ENCODE measurements at regions not wholly inside any gene's neighbourhood (a gene's known extent, or its start where the extent isn't known, plus 50 kb on each side); places are given as distances from the start of the nearest gene placed in this dataset.

- Histone ChIP-seq H3K27ac (no peak overlapping the region), H3K36me3 (no peaks in the 10 kb centered on the region), H3K4me3 (no peak overlapping the region), H3K4me1 (no peaks in the 10 kb centered on the region), H3K9me3 (no peaks in the 10 kb centered on the region), H3K27me3 (no peaks in the 10 kb centered on the region)
- in situ Hi-C loops (cut with MboI; ENCODE audit: low sequenced_read_pairs in 4 of 4) = no loop called here
- no peak for ATAC-seq
- TF ChIP-seq, protein P1, sequence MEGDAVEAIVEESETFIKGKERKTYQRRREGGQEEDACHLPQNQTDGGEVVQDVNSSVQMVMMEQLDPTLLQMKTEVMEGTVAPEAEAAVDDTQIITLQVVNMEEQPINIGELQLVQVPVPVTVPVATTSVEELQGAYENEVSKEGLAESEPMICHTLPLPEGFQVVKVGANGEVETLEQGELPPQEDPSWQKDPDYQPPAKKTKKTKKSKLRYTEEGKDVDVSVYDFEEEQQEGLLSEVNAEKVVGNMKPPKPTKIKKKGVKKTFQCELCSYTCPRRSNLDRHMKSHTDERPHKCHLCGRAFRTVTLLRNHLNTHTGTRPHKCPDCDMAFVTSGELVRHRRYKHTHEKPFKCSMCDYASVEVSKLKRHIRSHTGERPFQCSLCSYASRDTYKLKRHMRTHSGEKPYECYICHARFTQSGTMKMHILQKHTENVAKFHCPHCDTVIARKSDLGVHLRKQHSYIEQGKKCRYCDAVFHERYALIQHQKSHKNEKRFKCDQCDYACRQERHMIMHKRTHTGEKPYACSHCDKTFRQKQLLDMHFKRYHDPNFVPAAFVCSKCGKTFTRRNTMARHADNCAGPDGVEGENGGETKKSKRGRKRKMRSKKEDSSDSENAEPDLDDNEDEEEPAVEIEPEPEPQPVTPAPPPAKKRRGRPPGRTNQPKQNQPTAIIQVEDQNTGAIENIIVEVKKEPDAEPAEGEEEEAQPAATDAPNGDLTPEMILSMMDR (IDR thresholded peaks at IDR 0.05 in 4 of 5, conservative IDR thresholded peaks at IDR 0.05 in 1 of 5) = no peak
- no peak for TF ChIP-seq POLR2A (IDR thresholded peaks at IDR 0.05)
- intact Hi-C loops (cut with DNase I; ENCODE audit: low total_unique reads) = no loop called here
- DNase-seq = no peak
Observed at GRCh38 chr1:47548637-47549036, 110.8 kb downstream of the FOXD2 start.

GRCh38 chr1:47549532-47549931 lies 111.7 kb downstream of the FOXD2 start:
- Histone ChIP-seq H3K27me3 (no peaks in the 10 kb centered on the region), H3K4me1 (no peaks in the 10 kb centered on the region), H3K9me3 (no peaks in the 10 kb centered on the region), H3K4me3 (no peak overlapping the region), H3K36me3 (no peaks in the 10 kb centered on the region), H3K27ac (no peak overlapping the region)
- in situ Hi-C loops (cut with MboI; ENCODE audit: low sequenced_read_pairs in 4 of 4) = no loop called here
- no peak for DNase-seq
- ATAC-seq = no peak
- intact Hi-C loops (cut with DNase I; ENCODE audit: low total_unique reads) = no loop called here
- TF ChIP-seq, protein P1 (IDR thresholded peaks at IDR 0.05 in 4 of 5, conservative IDR thresholded peaks at IDR 0.05 in 1 of 5) = no peak
- no peak for TF ChIP-seq POLR2A (IDR thresholded peaks at IDR 0.05)

GRCh38 chr1:47550929-47551328 lies 113.1 kb downstream of the FOXD2 start:
- in situ Hi-C loops (cut with MboI; ENCODE audit: low sequenced_read_pairs in 4 of 4) (no loop called here), intact Hi-C loops (cut with DNase I; ENCODE audit: low total_unique reads) (no loop called here)
- ATAC-seq = no peak
- Histone ChIP-seq H3K27ac (no peak overlapping the region), H3K9me3 (no peaks in the 10 kb centered on the region), H3K27me3 (no peaks in the 10 kb centered on the region), H3K36me3 (no peaks in the 10 kb centered on the region), H3K4me3 (no peak overlapping the region), H3K4me1 (no peaks in the 10 kb centered on the region)
- TF ChIP-seq POLR2A (IDR thresholded peaks at IDR 0.05) = no peak
- TF ChIP-seq, protein P1 (IDR thresholded peaks at IDR 0.05 in 4 of 5, conservative IDR thresholded peaks at IDR 0.05 in 1 of 5) = no peak
- no peak for DNase-seq

DNA sequence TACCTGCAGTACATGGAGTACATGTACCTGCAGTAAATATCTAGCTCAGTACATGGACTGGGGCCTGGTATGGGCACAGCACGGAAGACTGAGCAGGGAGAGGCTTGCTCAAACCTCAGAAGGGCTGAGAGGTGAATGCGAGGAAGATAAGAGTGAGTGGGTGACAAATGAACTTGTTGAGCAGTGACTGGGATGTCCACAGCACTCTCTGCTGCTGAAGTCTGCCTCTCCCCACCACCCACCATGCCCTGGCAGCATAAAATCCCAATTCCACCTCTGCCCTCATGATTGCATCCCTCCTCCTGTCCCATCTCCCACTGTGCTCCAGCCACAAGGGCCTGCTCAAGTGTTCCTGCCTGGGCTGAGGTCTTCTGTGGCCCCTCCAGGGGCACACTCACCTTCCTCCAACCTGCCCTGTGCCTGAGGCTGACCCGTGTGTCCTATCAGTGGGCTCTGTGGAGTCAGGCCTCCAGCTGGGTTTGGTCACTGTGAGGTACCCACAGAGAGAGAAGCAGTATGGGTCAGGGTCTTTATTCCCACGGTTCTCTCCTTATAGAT lies 114.2 kb downstream of the FOXD2 start:
- DNase-seq = no peak
- no peak overlapping the region for H3K4me3 ChIP-seq
- no peaks in the 10 kb centered on the region for H3K27me3 ChIP-seq
- no peaks in the 10 kb centered on the region for H3K4me1 ChIP-seq
- no peaks in the 10 kb centered on the region for H3K36me3 ChIP-seq
- intact Hi-C loops (cut with DNase I; ENCODE audit: low total_unique reads) = no loop called here
- no peak for ATAC-seq
- TF ChIP-seq, protein P1 (IDR thresholded peaks at IDR 0.05 in 4 of 5, conservative IDR thresholded peaks at IDR 0.05 in 1 of 5) = no peak
- TF ChIP-seq POLR2A (IDR thresholded peaks at IDR 0.05) = no peak
- in situ Hi-C loops (cut with MboI; ENCODE audit: low sequenced_read_pairs in 4 of 4) = no loop called here
- H3K9me3 ChIP-seq = no peaks in the 10 kb centered on the region
- H3K27ac ChIP-seq = no peak overlapping the region

DNA sequence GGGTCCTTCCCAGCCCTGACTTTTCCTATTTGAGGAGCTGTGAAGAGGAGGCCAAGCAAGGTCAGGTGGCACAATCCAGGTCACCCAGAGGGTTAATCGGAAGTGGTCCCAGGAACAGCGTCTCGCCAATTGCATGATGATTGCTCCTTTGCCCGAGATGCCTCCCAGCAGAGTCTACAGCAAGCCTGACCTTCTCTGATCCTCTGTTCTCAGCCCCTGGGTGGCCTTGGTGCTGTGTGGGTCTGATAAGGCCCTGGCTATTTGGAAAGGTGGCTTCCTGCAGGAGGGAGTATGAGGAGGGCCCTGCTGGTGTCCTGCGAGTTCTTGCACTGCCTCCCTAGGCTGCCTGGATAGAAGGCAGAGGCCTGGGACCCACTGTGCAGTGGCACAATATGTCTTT lies 116.2 kb downstream of the FOXD2 start:
- no peak for TF ChIP-seq POLR2A (IDR thresholded peaks at IDR 0.05)
- TF ChIP-seq, protein P1 (IDR thresholded peaks at IDR 0.05 in 4 of 5, conservative IDR thresholded peaks at IDR 0.05 in 1 of 5) = no peak
- no peaks in the 10 kb centered on the region for H3K4me1 ChIP-seq
- H3K9me3 ChIP-seq = no peaks in the 10 kb centered on the region
- H3K27ac ChIP-seq = no peak overlapping the region
- DNase-seq = no peak
- in situ Hi-C loops (cut with MboI; ENCODE audit: low sequenced_read_pairs in 4 of 4) = no loop called here
- ATAC-seq = no peak
- peaks cover 0 to 3% (median 0%) of the 10 kb centered on the region in 3 donors for H3K27me3 ChIP-seq
- intact Hi-C loops (cut with DNase I; ENCODE audit: low total_unique reads) = no loop called here
- H3K4me3 ChIP-seq = no peak overlapping the region
- H3K36me3 ChIP-seq = no peaks in the 10 kb centered on the region
